ENCODE measurements at regions not wholly inside any gene's neighbourhood (a gene's known extent, or its start where the extent isn't known, plus 50 kb on each side); places are given as distances from the start of the nearest gene placed in this dataset.

DNA sequence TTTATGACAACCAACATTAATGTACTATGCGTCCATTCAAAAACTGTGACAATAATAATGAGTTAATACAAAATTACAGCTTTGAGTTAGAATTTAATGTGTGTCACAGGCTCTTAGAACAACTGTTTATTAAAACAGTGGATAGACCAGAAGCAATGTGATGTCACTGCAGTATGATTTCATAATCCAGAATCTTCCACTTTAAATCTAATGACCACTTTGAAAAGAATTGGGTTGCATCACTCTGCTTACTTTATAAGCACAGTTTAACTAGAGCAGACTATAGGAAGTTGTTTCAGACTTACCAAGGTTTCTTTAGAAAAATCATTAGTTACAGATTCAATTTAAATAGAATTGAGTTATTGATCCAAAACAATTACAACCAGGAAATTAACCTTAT, 758.5 kb downstream of the KCTD8 start:
- Histone ChIP-seq H3K9me3 (replicated peaks in 1 of 11) (no peaks in the 10 kb centered on the region), H3K9ac (no peak overlapping the region), H3K36me3 (no peaks in the 10 kb centered on the region), H3K4me3 (no peak overlapping the region), H4K20me1 (no peaks in the 10 kb centered on the region), H3K4me1 (no peaks in the 10 kb centered on the region), H3K27ac (no peak overlapping the region), H3K27me3 (no peaks in the 10 kb centered on the region), H3K4me2 (no peak overlapping the region)
- no peak for TF ChIP-seq Cebpa-rat (IDR thresholded peaks at IDR 0.05)

DNA sequence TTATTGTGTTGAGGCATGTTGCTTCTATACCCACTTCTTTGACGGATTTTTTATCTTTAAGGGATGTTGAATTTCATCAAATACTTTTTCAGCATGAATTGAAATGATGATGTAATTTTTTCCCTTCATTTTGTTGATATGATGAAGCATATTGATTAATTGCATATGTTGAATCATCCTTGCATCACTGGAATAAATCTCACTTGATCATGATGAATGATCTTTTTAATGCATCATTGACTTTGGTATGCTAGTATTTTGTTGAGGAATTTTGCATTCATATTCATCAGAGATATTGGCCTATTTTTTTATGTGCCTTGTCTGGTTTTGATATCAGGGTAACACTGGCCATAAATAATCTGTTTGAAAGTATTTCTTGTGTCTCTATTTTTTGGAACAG, 754.7 kb downstream of the KCTD8 start:
- Histone ChIP-seq H3K36me3 (no peaks in the 10 kb centered on the region), H3K9me3 (replicated peaks in 1 of 11) (peaks cover 0 to 4% (median 0%) of the 10 kb centered on the region in 11 experiments; a peak in 1 of 22 replicates), H3K4me2 (no peak overlapping the region), H4K20me1 (no peaks in the 10 kb centered on the region), H3K27ac (no peak overlapping the region), H3K4me3 (no peak overlapping the region), H3K4me1 (no peaks in the 10 kb centered on the region), H3K27me3 (no peaks in the 10 kb centered on the region), H3K9ac (no peak overlapping the region)
- TF ChIP-seq Cebpa-rat (IDR thresholded peaks at IDR 0.05) = no peak

DNA sequence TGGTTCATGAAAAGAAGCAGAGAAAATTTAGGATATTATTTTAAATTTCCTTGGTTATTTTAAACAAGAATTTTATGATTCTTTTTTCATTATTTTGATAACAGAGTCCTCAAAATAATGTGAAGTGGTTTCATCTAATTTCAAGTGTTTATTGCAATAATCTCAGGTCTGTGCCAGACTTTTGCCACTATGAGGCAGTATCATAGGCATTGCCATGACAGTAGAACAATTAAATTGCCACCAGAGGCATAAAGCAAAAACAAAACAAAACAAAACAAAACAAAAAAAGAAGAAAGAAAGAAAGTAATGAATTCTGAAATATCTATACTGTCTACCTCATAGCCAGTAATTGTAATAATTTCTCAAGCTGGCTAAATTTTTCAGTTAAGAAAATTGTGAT, 739.2 kb downstream of the KCTD8 start:
- Histone ChIP-seq H3K36me3 (no peaks in the 10 kb centered on the region), H3K9me3 (replicated peaks in 1 of 11) (peaks cover 0 to 5% (median 0%) of the 10 kb centered on the region in 11 experiments; a peak in 2 of 22 replicates), H3K4me1 (no peaks in the 10 kb centered on the region), H3K27me3 (no peaks in the 10 kb centered on the region), H3K4me3 (no peak overlapping the region), H3K9ac (no peak overlapping the region), H3K27ac (no peak overlapping the region), H4K20me1 (no peaks in the 10 kb centered on the region), H3K4me2 (no peak overlapping the region)
- TF ChIP-seq Cebpa-rat (IDR thresholded peaks at IDR 0.05) = no peak

GRCh38 chr4:43716721-43717395, 731.8 kb downstream of the KCTD8 start:
- Histone ChIP-seq H4K20me1 (no peaks in the 10 kb centered on the region), H3K4me2 (no peak overlapping the region), H3K4me1 (peaks cover 0 to 5% (median 0%) of the 10 kb centered on the region in 10 experiments; a peak in 5 of 20 replicates), H3K27ac (no peak overlapping the region), H3K27me3 (no peaks in the 10 kb centered on the region), H3K9ac (no peak overlapping the region), H3K4me3 (no peak overlapping the region), H3K9me3 (replicated peaks in 1 of 11) (0 out of 22 replicates have a peak, but pooled peaks cover 0 to 4% (median 0%) of the 10 kb centered on the region in 11 experiments), H3K36me3 (no peaks in the 10 kb centered on the region)
- TF ChIP-seq Cebpa-rat (IDR thresholded peaks at IDR 0.05) = no peak

DNA sequence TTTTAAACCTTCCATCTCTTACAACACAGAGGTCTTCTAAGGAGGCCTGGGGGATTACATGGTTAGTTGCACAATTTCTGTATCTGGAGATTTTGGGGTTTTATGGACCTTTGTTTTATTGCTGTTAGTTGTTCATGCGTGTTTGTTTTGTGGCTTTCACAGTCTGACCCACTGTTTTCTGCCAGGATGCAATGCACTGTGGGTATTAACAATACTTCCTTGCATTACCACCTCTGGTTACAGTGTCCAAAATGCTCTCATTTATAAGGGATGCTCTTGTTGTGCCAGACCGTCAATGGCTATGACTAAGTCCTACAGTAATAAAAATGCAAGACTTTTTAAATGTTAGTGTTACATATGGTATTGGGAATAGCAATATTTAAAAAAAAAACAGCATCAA, 730.2 kb downstream of the KCTD8 start:
- Histone ChIP-seq H3K27me3 (no peaks in the 10 kb centered on the region), H3K4me3 (no peak overlapping the region), H3K4me2 (peak overlapping the region in 2 of 11 experiments; percentile 14 to 16; a peak in 3 of 22 replicates), H3K36me3 (no peaks in the 10 kb centered on the region), H3K9me3 (replicated peaks in 1 of 11) (0 out of 22 replicates have a peak, but pooled peaks cover 0 to 4% (median 0%) of the 10 kb centered on the region in 11 experiments), H3K4me1 (peaks cover 0 to 5% (median 0%) of the 10 kb centered on the region in 10 experiments; a peak in 5 of 20 replicates), H4K20me1 (no peaks in the 10 kb centered on the region), H3K9ac (no peak overlapping the region), H3K27ac (no peak overlapping the region)
- no peak for TF ChIP-seq Cebpa-rat (IDR thresholded peaks at IDR 0.05)

GRCh38 chr4:43732829-43733426, 715.7 kb downstream of the KCTD8 start:
- H3K4me1 ChIP-seq = no peaks in the 10 kb centered on the region
- no peak overlapping the region for H3K27ac ChIP-seq
- H3K9me3 ChIP-seq (replicated peaks in 1 of 11) = 0 out of 22 replicates have a peak, but pooled peaks cover 0 to 3% (median 0%) of the 10 kb centered on the region in 11 experiments
- H3K9ac ChIP-seq = no peak overlapping the region
- H3K27me3 ChIP-seq = no peaks in the 10 kb centered on the region
- no peak overlapping the region for H3K4me2 ChIP-seq
- TF ChIP-seq Cebpa-rat (IDR thresholded peaks at IDR 0.05) = no peak
- no peak overlapping the region for H3K4me3 ChIP-seq
- no peaks in the 10 kb centered on the region for H4K20me1 ChIP-seq
- no peaks in the 10 kb centered on the region for H3K36me3 ChIP-seq

DNA sequence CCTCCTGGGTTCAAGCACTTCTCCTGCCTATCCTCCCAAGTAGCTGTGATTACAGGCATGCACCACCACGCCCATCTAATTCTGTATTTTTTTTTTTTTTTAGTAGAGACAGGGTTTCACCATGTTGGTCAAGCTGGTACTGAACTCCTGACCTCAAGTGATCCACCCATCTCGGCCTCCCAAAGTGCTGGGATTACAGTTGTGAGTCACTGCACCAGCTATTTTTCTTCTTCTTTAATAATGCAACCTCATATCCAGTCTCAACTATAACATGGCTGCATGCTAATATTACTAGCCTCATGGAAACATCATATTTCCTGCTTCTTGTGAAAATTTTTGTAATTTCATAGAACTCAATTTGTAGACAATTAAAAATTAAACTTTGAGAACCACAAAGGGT, 706.5 kb downstream of the KCTD8 start:
- Histone ChIP-seq H4K20me1 (no peaks in the 10 kb centered on the region), H3K27ac (no peak overlapping the region), H3K4me2 (no peak overlapping the region), H3K4me1 (no peaks in the 10 kb centered on the region), H3K9me3 (replicated peaks in 1 of 11) (no peaks in the 10 kb centered on the region), H3K27me3 (no peaks in the 10 kb centered on the region), H3K4me3 (no peak overlapping the region), H3K9ac (no peak overlapping the region), H3K36me3 (no peaks in the 10 kb centered on the region)
- no peak for TF ChIP-seq Cebpa-rat (IDR thresholded peaks at IDR 0.05)

DNA sequence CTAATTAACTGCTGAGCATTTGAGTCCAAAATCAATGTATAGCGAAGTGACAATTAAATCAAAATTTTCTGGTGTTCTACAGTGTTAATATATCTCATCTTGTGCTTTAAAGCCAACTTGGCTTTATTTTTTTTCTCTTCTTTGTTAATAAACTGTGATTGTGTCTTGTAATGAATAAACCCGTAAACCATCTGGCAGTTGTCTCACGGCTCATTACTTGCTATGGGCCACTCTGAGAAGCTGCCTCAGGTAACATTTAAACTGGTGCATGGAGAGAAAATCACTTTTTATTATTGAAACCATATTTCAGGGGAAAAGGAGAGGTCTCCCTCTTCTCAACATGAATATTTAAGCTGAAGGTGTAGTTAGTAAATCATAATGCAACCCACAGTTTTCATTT, 694.0 kb downstream of the KCTD8 start:
- Histone ChIP-seq H3K9me3 (replicated peaks in 1 of 11) (no peaks in the 10 kb centered on the region), H3K4me1 (no peaks in the 10 kb centered on the region), H3K27me3 (no peaks in the 10 kb centered on the region), H3K27ac (no peak overlapping the region), H3K4me3 (no peak overlapping the region), H3K36me3 (no peaks in the 10 kb centered on the region), H3K4me2 (no peak overlapping the region), H3K9ac (no peak overlapping the region), H4K20me1 (no peaks in the 10 kb centered on the region)
- TF ChIP-seq Cebpa-rat (IDR thresholded peaks at IDR 0.05) = no peak

- Histone ChIP-seq H3K9ac (no peak overlapping the region), H4K20me1 (no peaks in the 10 kb centered on the region), H3K4me2 (no peak overlapping the region), H3K36me3 (no peaks in the 10 kb centered on the region), H3K27me3 (no peaks in the 10 kb centered on the region), H3K4me3 (no peak overlapping the region), H3K27ac (no peak overlapping the region), H3K9me3 (replicated peaks in 1 of 11) (no peaks in the 10 kb centered on the region), H3K4me1 (no peaks in the 10 kb centered on the region)
- no peak for TF ChIP-seq Cebpa-rat (IDR thresholded peaks at IDR 0.05)
Measured at GRCh38 chr4:43757147-43757546, 691.5 kb downstream of the KCTD8 start.

DNA sequence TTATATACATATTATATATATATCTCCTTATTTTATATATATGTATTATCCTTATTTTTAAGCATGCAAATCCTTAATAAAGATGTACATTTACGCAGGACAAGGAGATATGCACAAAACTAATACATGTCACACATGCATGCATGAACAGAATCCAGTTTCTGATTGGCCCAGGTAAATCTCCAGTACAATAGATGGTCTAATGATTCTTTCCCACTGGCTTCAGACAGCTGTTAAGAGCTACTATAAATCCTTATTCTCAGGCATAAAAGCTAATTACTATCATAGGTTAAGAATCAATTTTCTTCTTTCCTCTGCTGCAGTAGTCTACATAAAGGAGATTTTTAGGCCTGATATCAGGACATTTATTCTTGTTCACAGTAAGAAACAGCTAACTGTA, 689.8 kb downstream of the KCTD8 start:
- Histone ChIP-seq H3K27me3 (no peaks in the 10 kb centered on the region), H3K4me1 (peaks cover 9 to 11% (median 10%) of the 10 kb centered on the region in 10 experiments), H3K36me3 (no peaks in the 10 kb centered on the region), H3K9ac (no peak overlapping the region), H3K27ac (no peak overlapping the region), H3K4me2 (no peak overlapping the region), H3K4me3 (no peak overlapping the region), H4K20me1 (no peaks in the 10 kb centered on the region), H3K9me3 (replicated peaks in 1 of 11) (no peaks in the 10 kb centered on the region)
- TF ChIP-seq Cebpa-rat (IDR thresholded peaks at IDR 0.05) = no peak

Data from BLaER1 treated with 17β-estradiol and CSF1 and Interleukin-3, amounts not matched to agents 10 nM and 100 nM (cell line).